ENCODE measurements at regions not wholly inside any gene's neighbourhood (a gene's known extent, or its start where the extent isn't known, plus 50 kb on each side); places are given as distances from the start of the nearest gene placed in this dataset.
"Not testable (repeated sequence)": the region's sequence is repeated elsewhere in the genome, so short reads cannot be mapped to it uniquely, and the experiment has no call there.

GRCh38 chr6:167402195-167402686, 77.4 kb downstream of the TTLL2 start:
- no peaks in the 10 kb centered on the region for H3K4me1 ChIP-seq (ENCODE audit: insufficient read depth)
- no peak overlapping the region for H2AFZ ChIP-seq
- H3K27me3 ChIP-seq (replicated peaks; ENCODE audit: insufficient read depth), result no peaks in the 10 kb centered on the region
- H4K20me1 ChIP-seq (ENCODE audit: insufficient read depth), result no peaks in the 10 kb centered on the region
- H3K4me3 ChIP-seq, result no peak overlapping the region
- in situ Hi-C loops (cut with MboI), result no loop called here
- no peaks in the 10 kb centered on the region for H3K36me3 ChIP-seq (ENCODE audit: low read depth)
- H3K9me2 ChIP-seq (ENCODE audit: insufficient read depth), result no peaks in the 10 kb centered on the region
- H3F3A ChIP-seq (ENCODE audit: insufficient read depth), result no peaks in the 10 kb centered on the region
- no peak overlapping the region for H3K27ac ChIP-seq
- H3K9me3 ChIP-seq (ENCODE audit: low read depth), result no peaks in the 10 kb centered on the region
- H3K79me2 ChIP-seq (ENCODE audit: insufficient read depth), result no peaks in the 10 kb centered on the region
- no peak for DNase-seq
- no peak overlapping the region for H3K9ac ChIP-seq
- TF ChIP-seq EZH2phosphoT487 (IDR thresholded peaks at IDR 0.05; ENCODE audit: insufficient read depth, low read depth) (no peak), EZH2 (IDR thresholded peaks at IDR 0.05; ENCODE audit: insufficient read depth, poor library complexity, severe bottlenecking) (no peak)
- H3K4me2 ChIP-seq (ENCODE audit: unreplicated experiment), result no peak overlapping the region
- WGBS, 2 experiments (ENCODE audit: low coverage in 1 of 2, low lambda C conversion rate in 2 of 2, missing lambda C conversion rate in 2 of 2), result 56% methylated on average over 14 to 16 of the region's 16 CpGs

GRCh38 chr6:167403427-167403826, 78.5 kb downstream of the TTLL2 start:
- no peaks in the 10 kb centered on the region for H3K27me3 ChIP-seq (replicated peaks; ENCODE audit: insufficient read depth)
- H4K20me1 ChIP-seq (ENCODE audit: insufficient read depth), result no peaks in the 10 kb centered on the region
- H3K36me3 ChIP-seq (ENCODE audit: low read depth), result no peaks in the 10 kb centered on the region
- H3K79me2 ChIP-seq (ENCODE audit: insufficient read depth), result no peaks in the 10 kb centered on the region
- no peaks in the 10 kb centered on the region for H3K9me3 ChIP-seq (ENCODE audit: low read depth)
- no peak overlapping the region for H3K4me3 ChIP-seq
- no peaks in the 10 kb centered on the region for H3K4me1 ChIP-seq (ENCODE audit: insufficient read depth)
- H3K4me2 ChIP-seq (ENCODE audit: unreplicated experiment), result no peak overlapping the region
- no peak overlapping the region for H3K27ac ChIP-seq
- no peak overlapping the region for H3K9ac ChIP-seq
- in situ Hi-C loops (cut with MboI), result no loop called here
- no peaks in the 10 kb centered on the region for H3K9me2 ChIP-seq (ENCODE audit: insufficient read depth)
- no peak overlapping the region for H2AFZ ChIP-seq
- H3F3A ChIP-seq (ENCODE audit: insufficient read depth), result no peaks in the 10 kb centered on the region
- WGBS, 2 experiments (ENCODE audit: low coverage in 1 of 2, low lambda C conversion rate in 2 of 2, missing lambda C conversion rate in 2 of 2), result 29 to 41% methylated on average over 4 of the region's 4 CpGs
- no peak for DNase-seq
- TF ChIP-seq EZH2phosphoT487 (IDR thresholded peaks at IDR 0.05; ENCODE audit: insufficient read depth, low read depth) (no peak), EZH2 (IDR thresholded peaks at IDR 0.05; ENCODE audit: insufficient read depth, poor library complexity, severe bottlenecking) (no peak)

- no peak overlapping the region for H3K4me2 ChIP-seq (ENCODE audit: unreplicated experiment)
- H3K9me2 ChIP-seq (ENCODE audit: insufficient read depth), result no peaks in the 10 kb centered on the region
- no peak for DNase-seq
- H3K4me3 ChIP-seq, result no peak overlapping the region
- WGBS, 2 experiments (ENCODE audit: low coverage in 1 of 2, low lambda C conversion rate in 2 of 2, missing lambda C conversion rate in 2 of 2), result 33 to 35% methylated on average over 17 of the region's 17 CpGs
- H3K9me3 ChIP-seq (ENCODE audit: low read depth), result no peaks in the 10 kb centered on the region
- H3K27me3 ChIP-seq (replicated peaks; ENCODE audit: insufficient read depth), result no peaks in the 10 kb centered on the region
- H3F3A ChIP-seq (ENCODE audit: insufficient read depth), result no peaks in the 10 kb centered on the region
- TF ChIP-seq EZH2 (IDR thresholded peaks at IDR 0.05; ENCODE audit: insufficient read depth, poor library complexity, severe bottlenecking), result no peak
- TF ChIP-seq EZH2phosphoT487 (IDR thresholded peaks at IDR 0.05; ENCODE audit: insufficient read depth, low read depth), result no peak
- H3K36me3 ChIP-seq (ENCODE audit: low read depth), result no peaks in the 10 kb centered on the region
- no peaks in the 10 kb centered on the region for H3K79me2 ChIP-seq (ENCODE audit: insufficient read depth)
- no peak overlapping the region for H3K9ac ChIP-seq
- no peaks in the 10 kb centered on the region for H3K4me1 ChIP-seq (ENCODE audit: insufficient read depth)
- H3K27ac ChIP-seq, result no peak overlapping the region
- no peak overlapping the region for H2AFZ ChIP-seq
- in situ Hi-C loops (cut with MboI), result no loop called here
- no peaks in the 10 kb centered on the region for H4K20me1 ChIP-seq (ENCODE audit: insufficient read depth)
Observed at GRCh38 chr6:167404385-167405049, 79.6 kb downstream of the TTLL2 start.

GRCh38 chr6:167405778-167406532, 81.1 kb downstream of the TTLL2 start:
- H3K27me3 ChIP-seq (replicated peaks; ENCODE audit: insufficient read depth), result no peaks in the 10 kb centered on the region
- H4K20me1 ChIP-seq (ENCODE audit: insufficient read depth), result no peaks in the 10 kb centered on the region
- H3K4me2 ChIP-seq (ENCODE audit: unreplicated experiment), result no peak overlapping the region
- H3F3A ChIP-seq (ENCODE audit: insufficient read depth), result no peaks in the 10 kb centered on the region
- no peaks in the 10 kb centered on the region for H3K79me2 ChIP-seq (ENCODE audit: insufficient read depth)
- no peaks in the 10 kb centered on the region for H3K36me3 ChIP-seq (ENCODE audit: low read depth)
- WGBS, 2 experiments (ENCODE audit: low coverage in 1 of 2, low lambda C conversion rate in 2 of 2, missing lambda C conversion rate in 2 of 2), result 50 to 52% methylated on average over 14 of the region's 14 CpGs
- no peaks in the 10 kb centered on the region for H3K9me3 ChIP-seq (ENCODE audit: low read depth)
- TF ChIP-seq EZH2 (IDR thresholded peaks at IDR 0.05; ENCODE audit: insufficient read depth, poor library complexity, severe bottlenecking), result no peak
- no peak for TF ChIP-seq EZH2phosphoT487 (IDR thresholded peaks at IDR 0.05; ENCODE audit: insufficient read depth, low read depth)
- no peak overlapping the region for H3K4me3 ChIP-seq
- H3K9ac ChIP-seq, result no peak overlapping the region
- H3K27ac ChIP-seq, result no peak overlapping the region
- no peaks in the 10 kb centered on the region for H3K9me2 ChIP-seq (ENCODE audit: insufficient read depth)
- H2AFZ ChIP-seq, result no peak overlapping the region
- DNase-seq, result no peak
- no peaks in the 10 kb centered on the region for H3K4me1 ChIP-seq (ENCODE audit: insufficient read depth)
- in situ Hi-C loops (cut with MboI), result no loop called here

GRCh38 chr6:167406533-167407238, 81.8 kb downstream of the TTLL2 start:
- H3K79me2 ChIP-seq (ENCODE audit: insufficient read depth); H3K4me3 ChIP-seq; H3K4me2 ChIP-seq (ENCODE audit: unreplicated experiment); H3K9me3 ChIP-seq (ENCODE audit: low read depth); H2AFZ ChIP-seq; in situ Hi-C loops (cut with MboI); H3F3A ChIP-seq (ENCODE audit: insufficient read depth); H4K20me1 ChIP-seq (ENCODE audit: insufficient read depth); H3K9me2 ChIP-seq (ENCODE audit: insufficient read depth); DNase-seq; H3K27me3 ChIP-seq (replicated peaks; ENCODE audit: insufficient read depth); H3K9ac ChIP-seq; H3K4me1 ChIP-seq (ENCODE audit: insufficient read depth); H3K27ac ChIP-seq; H3K36me3 ChIP-seq (ENCODE audit: low read depth): not testable (repeated sequence)
- 52 to 55% methylated on average over 16 of the region's 16 CpGs for WGBS, 2 experiments (ENCODE audit: low coverage in 1 of 2, low lambda C conversion rate in 2 of 2, missing lambda C conversion rate in 2 of 2)

Data from GM23248 (cell line).